ENCODE measurements at regions not wholly inside any gene's neighbourhood (a gene's known extent, or its start where the extent isn't known, plus 50 kb on each side); places are given as distances from the start of the nearest gene placed in this dataset.

DNA sequence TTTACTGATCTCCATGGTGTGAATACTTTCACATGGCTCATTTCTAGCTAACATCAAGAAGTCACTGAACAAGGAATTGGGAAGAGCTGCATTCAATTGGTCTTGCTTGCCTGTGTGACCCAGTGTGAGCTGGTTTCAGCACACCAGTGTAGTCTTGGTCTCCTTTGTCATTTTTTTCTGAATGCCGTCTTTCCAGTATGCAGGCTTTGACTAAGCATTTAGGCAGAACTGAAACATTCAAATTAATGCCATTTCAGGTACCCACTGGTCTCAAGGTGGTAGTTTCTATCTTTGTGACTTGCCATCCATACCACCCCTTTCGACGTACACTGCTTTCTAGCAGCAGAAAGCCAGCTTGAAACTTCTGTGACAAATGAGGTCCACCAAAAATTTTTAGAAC, 550.5 kb upstream of the BOD1L1 start:
- intact Hi-C loops (cut with micrococcal nuclease), result loop anchor here (1.0 kb wide), 4 partner anchors 13 to 824 kb away; partner anchors contain the start of genes BOD1L1 and CPEB2
- ATAC-seq (ENCODE audit: low read depth) (peak; percentile 88), DNase-seq (no peak)
- Mint-ChIP-seq H3K36me3 (ENCODE audit: low read depth) (no peaks in the 10 kb centered on the region), H3K27me3 (no peaks in the 10 kb centered on the region), H3K4me3 (peak overlapping the region; percentile 67), H3K4me1 (peaks cover 83% of the 10 kb centered on the region), H3K9me3 (no peaks in the 10 kb centered on the region), H3K27ac (peak overlapping the region; percentile 89)
- CTCF ChIA-PET, result interaction anchor here (0.7 to 1.1 kb wide), 2 partner anchors 13 to 35 kb away, joined by 3 to 4 read pairs; no protein-coding TSS in a partner anchor
- POLR2A ChIA-PET, result interaction anchor here (0.5 to 3.2 kb wide), 7 partner anchors 10 to 824 kb away, joined by 3 to 27 read pairs (median 3); partner anchors contain the start of gene CPEB2
- TF ChIP-seq, protein P1, sequence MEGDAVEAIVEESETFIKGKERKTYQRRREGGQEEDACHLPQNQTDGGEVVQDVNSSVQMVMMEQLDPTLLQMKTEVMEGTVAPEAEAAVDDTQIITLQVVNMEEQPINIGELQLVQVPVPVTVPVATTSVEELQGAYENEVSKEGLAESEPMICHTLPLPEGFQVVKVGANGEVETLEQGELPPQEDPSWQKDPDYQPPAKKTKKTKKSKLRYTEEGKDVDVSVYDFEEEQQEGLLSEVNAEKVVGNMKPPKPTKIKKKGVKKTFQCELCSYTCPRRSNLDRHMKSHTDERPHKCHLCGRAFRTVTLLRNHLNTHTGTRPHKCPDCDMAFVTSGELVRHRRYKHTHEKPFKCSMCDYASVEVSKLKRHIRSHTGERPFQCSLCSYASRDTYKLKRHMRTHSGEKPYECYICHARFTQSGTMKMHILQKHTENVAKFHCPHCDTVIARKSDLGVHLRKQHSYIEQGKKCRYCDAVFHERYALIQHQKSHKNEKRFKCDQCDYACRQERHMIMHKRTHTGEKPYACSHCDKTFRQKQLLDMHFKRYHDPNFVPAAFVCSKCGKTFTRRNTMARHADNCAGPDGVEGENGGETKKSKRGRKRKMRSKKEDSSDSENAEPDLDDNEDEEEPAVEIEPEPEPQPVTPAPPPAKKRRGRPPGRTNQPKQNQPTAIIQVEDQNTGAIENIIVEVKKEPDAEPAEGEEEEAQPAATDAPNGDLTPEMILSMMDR (IDR thresholded peaks at IDR 0.05), result no peak

DNA sequence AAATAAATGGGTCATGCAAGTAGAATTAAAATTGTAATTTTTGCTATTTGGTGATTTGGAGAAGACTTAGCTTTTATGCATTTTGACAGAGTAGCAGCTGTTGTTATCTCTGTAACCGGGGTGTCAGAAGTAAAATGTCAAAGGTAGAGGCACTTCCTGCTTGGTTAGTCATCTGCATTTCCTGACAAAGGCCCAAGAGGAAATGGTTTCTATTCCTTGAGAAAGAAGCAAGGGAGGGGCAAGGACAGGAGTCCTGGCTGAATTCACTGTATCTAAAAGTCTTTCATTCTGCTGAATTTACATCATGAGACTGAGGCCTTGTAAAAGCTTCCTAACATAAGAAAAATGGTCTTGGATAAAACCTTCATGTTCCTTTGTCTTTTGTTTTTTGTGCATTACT, 550.9 kb upstream of the BOD1L1 start:
- no peak for DNase-seq
- peaks cover 85% of the 10 kb centered on the region for H3K4me1 Mint-ChIP-seq
- POLR2A ChIA-PET, result interaction anchor here (0.8 to 3.2 kb wide), 5 partner anchors 13 to 824 kb away, joined by 3 to 27 read pairs (median 3); partner anchors contain the start of gene CPEB2

DNA sequence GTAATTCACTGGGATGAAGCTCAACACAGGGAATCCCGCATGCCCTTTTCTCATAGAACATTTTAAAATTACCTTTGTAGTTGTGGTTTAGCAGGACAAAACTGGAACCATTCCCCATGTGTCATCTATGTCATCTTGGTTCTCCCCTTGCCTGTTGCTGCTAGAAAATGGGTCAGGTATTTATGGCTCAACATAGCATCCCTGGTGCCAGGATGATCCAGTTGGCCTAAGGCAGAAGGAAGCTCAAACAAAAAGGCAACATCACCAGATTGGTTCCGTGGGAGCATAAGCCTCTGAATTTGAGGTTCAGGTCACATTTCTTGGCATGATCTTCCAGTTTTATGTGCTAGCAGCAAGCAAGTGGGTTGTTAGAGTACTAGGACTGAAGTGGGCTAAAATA, 552.6 kb upstream of the BOD1L1 start:
- Mint-ChIP-seq H3K4me3 (no peak overlapping the region), H3K4me1 (peaks cover 82% of the 10 kb centered on the region), H3K27me3 (no peaks in the 10 kb centered on the region)

More for the DNA sequence above, 550.9 kb upstream of the BOD1L1 start:
- CTCF ChIA-PET, result interaction anchor here (0.7 to 1.1 kb wide), 2 partner anchors 13 to 36 kb away, joined by 3 to 4 read pairs; no protein-coding TSS in a partner anchor
- no peaks in the 10 kb centered on the region for H3K9me3 Mint-ChIP-seq
- peak overlapping the region; percentile 67 for H3K4me3 Mint-ChIP-seq
- H3K27me3 Mint-ChIP-seq, result no peaks in the 10 kb centered on the region
- intact Hi-C loops (cut with micrococcal nuclease), result loop anchor here (1.0 kb wide), 4 partner anchors 13 to 824 kb away; partner anchors contain the start of genes BOD1L1 and CPEB2
- H3K36me3 Mint-ChIP-seq (ENCODE audit: low read depth), result no peaks in the 10 kb centered on the region
- H3K27ac Mint-ChIP-seq, result peak overlapping the region; percentile 89
- TF ChIP-seq, protein P1 (IDR thresholded peaks at IDR 0.05), result no peak
- peak; percentile 62 for ATAC-seq (ENCODE audit: low read depth)

DNA sequence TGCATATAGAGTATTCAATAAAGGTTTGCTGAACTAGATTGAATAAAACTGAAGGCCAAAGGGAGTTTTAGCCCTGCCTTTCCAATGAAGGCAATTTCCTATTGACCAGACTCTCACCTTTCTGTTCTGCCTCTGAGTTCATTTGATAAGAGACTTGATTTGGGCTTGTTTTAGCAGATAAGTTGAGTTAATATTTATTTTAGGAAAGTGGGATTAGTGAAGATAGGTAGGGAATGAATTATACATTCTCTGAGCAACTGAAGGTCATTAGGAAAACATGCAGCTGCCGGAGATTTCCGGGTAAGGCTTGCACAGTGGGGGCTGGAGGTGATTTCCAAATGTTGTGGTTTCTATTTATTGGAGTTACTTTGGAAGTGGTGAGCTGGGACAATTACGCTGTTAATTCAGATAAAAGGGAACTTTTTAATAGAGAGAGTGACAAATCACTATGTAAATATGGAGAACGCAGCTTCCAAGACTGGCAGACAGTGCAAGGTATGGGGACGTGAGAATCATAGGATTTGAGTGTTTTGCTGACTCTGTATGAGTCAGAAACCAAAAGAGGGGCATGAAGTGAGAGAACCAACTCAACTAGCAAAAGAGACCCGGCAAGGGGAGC, 553.6 kb upstream of the BOD1L1 start:
- intact Hi-C loops (cut with micrococcal nuclease), result no loop called here
- POLR2A ChIA-PET, result interaction anchor here (0.6 to 1.4 kb wide), 2 partner anchors 15 to 42 kb away, joined by 3 to 4 read pairs; no protein-coding TSS in a partner anchor
- CTCF ChIA-PET, result no interaction called here
- ATAC-seq (ENCODE audit: low read depth) (no peak), DNase-seq (no peak)
- no peaks in the 10 kb centered on the region for H3K36me3 Mint-ChIP-seq (ENCODE audit: low read depth)
- no peaks in the 10 kb centered on the region for H3K9me3 Mint-ChIP-seq
- TF ChIP-seq, protein P1 (IDR thresholded peaks at IDR 0.05), result no peak
- peaks cover 73% of the 10 kb centered on the region for H3K4me1 Mint-ChIP-seq
- H3K4me3 Mint-ChIP-seq, result peak overlapping the region; percentile 15
- H3K27ac Mint-ChIP-seq, result peak overlapping the region; percentile 36
- H3K27me3 Mint-ChIP-seq, result no peaks in the 10 kb centered on the region

More for the DNA sequence above, 552.6 kb upstream of the BOD1L1 start:
- ATAC-seq (ENCODE audit: low read depth), result no peak
- CTCF ChIA-PET, result no interaction called here
- Mint-ChIP-seq H3K9me3 (no peaks in the 10 kb centered on the region), H3K27ac (no peak overlapping the region), H3K36me3 (ENCODE audit: low read depth) (no peaks in the 10 kb centered on the region)
- intact Hi-C loops (cut with micrococcal nuclease), result no loop called here
- TF ChIP-seq, protein P1 (IDR thresholded peaks at IDR 0.05), result no peak
- DNase-seq, result no peak
- POLR2A ChIA-PET, result interaction anchor here (0.6 kb wide), 1 partner anchor 8 kb away, joined by 6 read pairs; no protein-coding TSS in a partner anchor

DNA sequence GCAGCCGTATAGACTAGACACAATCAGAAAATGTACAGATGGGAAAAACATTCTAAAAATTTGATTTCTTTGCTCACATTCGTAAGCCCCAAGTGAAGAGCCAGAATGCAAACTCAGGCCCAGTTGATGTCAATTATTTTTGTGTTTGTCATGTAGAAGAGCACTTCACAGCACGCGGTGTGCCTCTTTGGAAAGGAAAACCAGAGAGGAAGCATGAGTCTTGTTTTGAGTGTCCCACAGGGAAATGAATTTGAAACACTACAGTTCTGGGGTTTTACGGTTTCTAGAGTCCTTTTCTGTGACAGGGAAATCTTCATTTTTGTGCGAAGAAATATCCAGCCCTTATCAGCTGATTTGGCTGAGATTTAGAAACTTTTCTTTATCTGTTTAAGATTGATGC, 554.6 kb upstream of the BOD1L1 start:
- intact Hi-C loops (cut with micrococcal nuclease), result no loop called here
- no peaks in the 10 kb centered on the region for H3K27me3 Mint-ChIP-seq
- ChIA-PET CTCF (no interaction called here), POLR2A (interaction anchor here (0.6 to 1.4 kb wide), 2 partner anchors 14 to 41 kb away, joined by 3 to 4 read pairs; no protein-coding TSS in a partner anchor)
- peaks cover 62% of the 10 kb centered on the region for H3K4me1 Mint-ChIP-seq
- TF ChIP-seq, protein P1 (IDR thresholded peaks at IDR 0.05), result no peak
- H3K9me3 Mint-ChIP-seq, result no peaks in the 10 kb centered on the region
- peak overlapping the region; percentile 42 for H3K4me3 Mint-ChIP-seq
- ATAC-seq (ENCODE audit: low read depth) (no peak), DNase-seq (no peak)
- H3K36me3 Mint-ChIP-seq (ENCODE audit: low read depth), result no peaks in the 10 kb centered on the region
- H3K27ac Mint-ChIP-seq, result peak overlapping the region; percentile 28

Data from activated B cell treated with CpG ODN at 0.5 μM for 24 hours (primary cell).